ENCODE measurements at regions not wholly inside any gene's neighbourhood (a gene's known extent, or its start where the extent isn't known, plus 50 kb on each side); places are given as distances from the start of the nearest gene placed in this dataset.
"Not testable (repeated sequence)": the region's sequence is repeated elsewhere in the genome, so short reads cannot be mapped to it uniquely, and the experiment has no call there.

- DNase-seq, result peak; percentile 88
Measured at GRCh38 chr4:106587558-106587957, 219.0 kb upstream of the GIMD1 start.

DNA sequence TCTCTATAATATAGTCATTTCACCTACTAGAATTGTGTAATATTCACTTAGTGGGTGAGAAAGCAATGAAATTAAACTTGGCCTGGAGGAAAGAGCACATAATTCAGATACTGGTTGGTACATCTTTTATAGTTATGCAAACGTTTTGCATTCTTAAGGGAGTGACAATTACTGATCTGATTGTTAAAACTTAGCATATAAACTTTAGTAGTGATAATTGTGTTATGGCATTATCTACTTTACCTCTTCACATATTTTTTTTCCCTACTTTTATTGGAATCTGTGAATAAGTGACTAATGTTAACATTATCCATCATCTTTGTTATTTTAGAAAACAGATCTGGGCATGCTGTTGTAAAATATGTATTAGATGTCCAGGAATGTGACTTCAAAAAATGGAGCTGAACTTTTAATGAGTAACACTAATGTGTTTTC is 217.4 kb upstream of the GIMD1 start:
- DNase-seq, result peak; percentile 62

GRCh38 chr4:106584337-106584989 is 215.9 kb upstream of the GIMD1 start:
- DNase-seq, result no peak

DNA sequence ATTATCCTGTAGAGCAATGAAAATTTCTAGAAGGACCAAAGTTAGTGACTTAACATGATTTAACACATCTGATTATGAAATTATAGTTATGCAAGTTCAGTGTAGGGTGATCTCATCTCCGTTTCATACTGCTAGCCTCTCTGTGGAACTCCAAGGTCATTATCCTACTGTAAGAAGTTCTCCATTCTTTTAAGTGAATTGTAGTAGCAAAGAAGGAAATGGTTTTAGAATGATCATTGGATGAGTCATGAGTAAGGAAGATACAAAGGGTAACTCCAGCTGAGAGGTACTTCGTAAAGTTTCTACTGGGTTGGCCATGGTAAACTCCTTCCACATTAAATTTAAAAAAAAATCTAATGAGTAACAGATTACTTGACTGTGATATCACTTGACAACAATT is 215.0 kb upstream of the GIMD1 start:
- DNase-seq, result peak; percentile 97

DNA sequence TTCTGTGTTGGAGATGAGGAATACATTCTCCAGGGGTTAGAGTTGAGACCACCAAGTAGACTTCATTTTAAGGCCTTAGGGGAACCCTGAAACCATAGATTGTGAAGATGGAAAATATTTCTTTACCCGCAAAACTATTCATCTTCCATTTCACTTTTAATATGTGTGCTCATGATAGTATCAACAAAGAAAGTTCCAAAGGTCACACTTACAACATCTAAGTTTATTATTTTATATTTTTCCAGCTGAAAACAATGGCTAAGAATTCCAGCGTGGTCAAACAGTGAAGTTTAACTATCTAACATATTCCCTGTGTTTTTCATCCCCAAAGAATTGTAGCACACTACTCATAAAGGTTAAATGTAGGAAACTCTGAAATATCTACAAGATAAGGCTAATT is 214.5 kb upstream of the GIMD1 start:
- DNase-seq, result no peak

DNA sequence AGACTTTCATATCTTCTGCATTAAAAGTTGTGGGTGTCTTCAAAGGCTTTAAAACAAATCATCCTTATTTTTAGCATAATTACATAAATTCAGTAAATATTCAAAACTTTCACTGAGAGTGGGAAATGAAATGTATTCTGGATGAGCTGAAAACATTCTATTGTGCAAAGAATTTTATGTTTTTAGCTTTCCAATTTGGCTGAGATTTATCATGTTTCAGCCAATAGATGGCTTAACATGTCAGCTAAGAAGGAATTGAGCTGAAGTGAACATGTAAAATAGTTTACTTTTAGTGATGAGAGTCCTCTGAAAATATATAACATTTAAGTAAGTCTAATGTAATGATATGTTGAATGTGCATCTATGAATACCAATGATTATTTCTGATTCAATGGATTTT is 213.5 kb upstream of the GIMD1 start:
- DNase-seq, result no peak

- DNase-seq, result no peak
Measured at GRCh38 chr4:106579236-106579635, 210.7 kb upstream of the GIMD1 start.

DNA sequence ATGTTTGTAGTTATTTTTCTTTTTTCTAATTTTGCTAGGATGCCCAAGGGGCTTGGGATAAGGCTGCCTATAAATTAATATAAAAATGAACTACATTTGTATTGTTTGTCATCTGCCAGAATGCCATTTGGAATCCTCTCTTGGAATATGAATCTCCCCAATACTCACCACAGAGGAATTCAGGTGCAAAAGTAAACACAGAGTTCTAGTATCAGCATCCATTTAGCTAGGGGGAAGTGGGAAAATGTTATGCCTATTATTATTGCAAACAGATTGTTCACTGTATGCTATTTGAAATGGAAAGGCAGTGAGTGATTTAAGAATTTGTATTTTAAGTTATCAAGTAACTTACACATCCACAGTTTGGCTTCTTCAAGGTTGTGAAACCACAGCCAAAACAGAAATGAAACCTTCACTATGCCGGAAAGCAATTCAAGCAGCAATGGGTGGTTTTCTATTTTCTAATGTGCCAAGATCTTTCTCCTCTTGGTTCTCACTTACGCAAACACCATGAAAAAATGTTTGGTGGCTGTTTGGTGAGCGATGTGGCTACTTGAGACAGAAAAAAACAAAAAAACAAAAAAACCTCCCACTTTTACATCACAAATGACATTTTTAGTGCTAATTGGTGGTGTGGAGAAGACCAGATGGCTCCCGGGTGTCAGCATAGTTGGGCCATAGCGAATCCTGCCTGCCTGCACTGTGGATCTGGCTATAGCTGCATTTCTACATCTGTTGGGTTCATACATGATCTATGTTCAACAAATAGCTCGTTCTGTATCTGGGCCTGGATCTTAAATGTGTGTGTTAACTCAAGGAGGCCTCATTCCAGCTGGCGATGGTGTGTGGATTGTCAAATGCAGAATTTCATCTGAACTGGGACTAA is 200.8 kb upstream of the GIMD1 start:
- DNase-seq, result no peak

- peak; percentile 80 for DNase-seq
Measured at GRCh38 chr4:106565727-106566126, 197.1 kb upstream of the GIMD1 start.

DNA sequence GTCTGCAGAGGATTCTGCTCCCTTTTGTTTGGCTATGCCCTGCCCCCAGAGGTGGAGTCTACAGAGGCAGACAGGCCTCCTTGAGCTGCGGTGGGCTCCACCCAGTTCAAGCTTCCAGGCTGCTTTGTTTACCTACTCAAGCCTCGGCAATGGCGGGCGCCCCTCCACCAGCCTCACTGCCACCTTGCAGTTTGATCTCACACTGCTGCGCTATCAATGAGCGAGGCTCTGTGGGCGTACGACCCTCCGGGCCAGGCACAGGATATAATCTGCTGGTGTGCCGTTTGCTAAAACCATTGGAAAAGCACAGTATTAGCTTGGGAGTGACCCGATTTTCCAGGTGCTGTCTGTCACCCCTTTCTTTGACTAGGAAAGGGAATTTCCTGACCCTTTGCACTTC is 195.1 kb upstream of the GIMD1 start:
- DNase-seq, result not testable (repeated sequence)

- DNase-seq, result no peak
Measured at GRCh38 chr4:106551724-106552123, 183.1 kb upstream of the GIMD1 start.

- DNase-seq, result no peak
Measured at GRCh38 chr4:106548446-106549044, 180.0 kb upstream of the GIMD1 start.

- no peak for DNase-seq
Measured at GRCh38 chr4:106546370-106546769, 177.8 kb upstream of the GIMD1 start.

DNA sequence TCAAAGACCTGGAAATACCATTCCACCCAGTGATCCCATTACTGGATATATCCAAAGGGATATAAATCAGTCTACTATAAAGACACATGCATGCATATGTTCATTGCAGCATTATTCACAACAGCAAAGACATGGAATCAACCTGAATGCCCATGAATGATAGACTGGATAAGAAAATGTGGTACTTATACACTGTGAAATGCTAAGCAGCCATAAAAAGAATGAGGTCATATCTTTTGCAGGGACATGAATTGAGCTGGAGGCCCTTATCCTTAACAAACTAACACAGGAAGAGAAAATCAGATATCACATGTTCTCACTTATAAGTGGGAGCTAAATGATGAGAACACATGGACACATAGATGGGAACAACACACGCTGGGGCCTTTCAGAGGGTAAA is 174.0 kb upstream of the GIMD1 start:
- DNase-seq, result not testable (repeated sequence)

DNA sequence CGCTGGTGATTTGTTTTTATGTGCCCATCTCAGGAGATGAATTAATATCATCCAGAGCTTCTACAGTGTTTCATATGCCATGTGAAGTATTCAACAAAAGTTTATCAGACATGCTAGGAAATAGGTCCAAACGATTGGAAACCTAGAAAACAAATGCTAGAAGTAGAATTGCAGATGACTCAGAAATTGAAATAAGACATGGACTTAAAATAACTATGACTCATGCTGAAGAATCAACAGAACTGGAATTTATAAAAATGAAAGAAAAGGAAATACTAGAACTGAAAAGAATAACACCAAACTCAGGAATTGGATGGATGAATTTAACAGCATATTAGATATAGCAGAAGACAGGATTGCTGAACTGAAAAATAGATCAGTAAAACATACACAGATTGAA is 172.7 kb upstream of the GIMD1 start:
- peak; percentile 63 for DNase-seq

GRCh38 chr4:106530821-106531220 is 162.2 kb upstream of the GIMD1 start:
- DNase-seq, result no peak

GRCh38 chr4:106530024-106530361 is 161.4 kb upstream of the GIMD1 start:
- DNase-seq, result no peak

- peak; percentile 72 for DNase-seq
Measured at GRCh38 chr4:106529348-106530023, 160.9 kb upstream of the GIMD1 start.

DNA sequence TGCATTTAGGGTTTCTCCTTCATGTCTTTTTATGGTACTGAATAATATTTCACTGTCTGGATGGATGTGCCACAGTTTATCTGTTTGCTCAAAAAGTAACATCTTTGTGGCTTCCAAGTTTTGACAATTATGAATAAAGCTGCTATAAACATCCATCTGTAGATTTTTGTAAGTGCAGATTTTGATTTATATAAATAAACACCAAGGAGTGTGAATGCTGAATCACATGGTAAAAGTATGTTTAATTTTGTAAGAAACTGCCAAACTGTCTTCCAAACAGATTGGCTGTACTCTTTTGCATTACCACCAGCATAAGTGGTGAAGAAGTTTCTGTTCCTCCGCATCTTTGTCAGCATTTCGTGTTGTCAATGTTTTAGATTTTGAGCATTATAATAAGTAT is 158.7 kb upstream of the GIMD1 start:
- no peak for DNase-seq

- not testable (repeated sequence) for DNase-seq
Measured at GRCh38 chr4:106525425-106525824, 156.8 kb upstream of the GIMD1 start.

GRCh38 chr4:106524772-106525171 is 156.2 kb upstream of the GIMD1 start:
- DNase-seq, result not testable (repeated sequence)

DNA sequence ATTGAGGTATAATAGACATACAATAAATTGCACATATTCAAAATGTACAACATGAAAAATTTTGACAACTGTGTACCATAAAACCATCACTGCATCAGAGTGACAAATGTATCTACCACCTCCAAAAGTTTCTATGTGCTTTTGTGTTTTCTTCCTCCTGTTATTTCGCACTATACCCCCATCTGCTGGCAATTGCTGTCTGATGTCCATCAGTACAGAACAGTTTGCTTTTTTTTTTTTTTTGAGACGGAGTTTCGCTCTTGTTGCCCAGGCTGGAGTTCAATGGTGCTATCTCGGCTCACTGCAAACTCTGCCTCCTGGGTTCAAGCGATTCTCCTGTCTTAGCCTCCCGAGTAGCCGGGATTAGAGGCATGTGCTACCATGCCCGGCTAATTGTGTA is 154.3 kb upstream of the GIMD1 start:
- DNase-seq, result no peak

- DNase-seq, result no peak
Measured at GRCh38 chr4:106512706-106513105, 144.1 kb upstream of the GIMD1 start.
